ENCODE measurements at regions not wholly inside any gene's neighbourhood (a gene's known extent, or its start where the extent isn't known, plus 50 kb on each side); places are given as distances from the start of the nearest gene placed in this dataset.

GRCh38 chr18:67654101-67654500, 137.6 kb upstream of the DSEL start:
- no peak for DNase-seq (ENCODE audit: extremely low spot score)
- ChIA-PET POLR2A (no interaction called here), CTCF (no interaction called here)
- no peak for TF ChIP-seq CTCF (IDR thresholded peaks at IDR 0.05; ENCODE audit: control extremely low read depth, extremely low read depth, low read depth, missing control alignments)

- CTCF ChIA-PET = no interaction called here
- no peak for TF ChIP-seq CTCF (IDR thresholded peaks at IDR 0.05; ENCODE audit: control extremely low read depth, extremely low read depth, low read depth, missing control alignments)
- no peak for DNase-seq (ENCODE audit: extremely low spot score)
- POLR2A ChIA-PET = no interaction called here
These were observed 135.8 kb upstream of the DSEL start for GRCh38 chr18:67652288-67652687.

GRCh38 chr18:67651438-67651837, 134.9 kb upstream of the DSEL start:
- DNase-seq (ENCODE audit: extremely low spot score) = no peak
- no peak for TF ChIP-seq CTCF (IDR thresholded peaks at IDR 0.05; ENCODE audit: control extremely low read depth, extremely low read depth, low read depth, missing control alignments)
- POLR2A ChIA-PET = no interaction called here

GRCh38 chr18:67650686-67651385, 134.3 kb upstream of the DSEL start:
- DNase-seq (ENCODE audit: extremely low spot score) = no peak
- TF ChIP-seq CTCF (IDR thresholded peaks at IDR 0.05; ENCODE audit: control extremely low read depth, extremely low read depth, low read depth, missing control alignments) = no peak
- POLR2A ChIA-PET = no interaction called here
- CTCF ChIA-PET = no interaction called here

More at GRCh38 chr18:67651438-67651837, 134.9 kb upstream of the DSEL start:
- CTCF ChIA-PET = no interaction called here

- POLR2A ChIA-PET = no interaction called here
- TF ChIP-seq CTCF (IDR thresholded peaks at IDR 0.05; ENCODE audit: control extremely low read depth, extremely low read depth, low read depth, missing control alignments) = no peak
- DNase-seq (ENCODE audit: extremely low spot score) = no peak
- CTCF ChIA-PET = no interaction called here
These were observed 130.4 kb upstream of the DSEL start for GRCh38 chr18:67646890-67647289.

- no peak for DNase-seq (ENCODE audit: extremely low spot score)
- TF ChIP-seq CTCF (IDR thresholded peaks at IDR 0.05; ENCODE audit: control extremely low read depth, extremely low read depth, low read depth, missing control alignments) = no peak
- ChIA-PET POLR2A (no interaction called here), CTCF (no interaction called here)
These were observed 127.7 kb upstream of the DSEL start for GRCh38 chr18:67644226-67644625.
